Right cardiac atrium (tissue), 5 donors: ENCODE measurements at regions not wholly inside any gene's neighbourhood (a gene's known extent, or its start where the extent isn't known, plus 50 kb on each side); places are given as distances from the start of the nearest gene placed in this dataset.
"Not testable (repeated sequence)": the region's sequence is repeated elsewhere in the genome, so short reads cannot be mapped to it uniquely, and the experiment has no call there.

Source experiments
- ATAC-seq, 2 donors: fragments of 200-7000 bp; cut with Tn5 transposase; one replicate each; pipeline versions ENCODE4 v1.8.0 to v1.9.1; 2020; ENCODE audit warnings: moderate library complexity in 2 of 2, mild to moderate bottlenecking in 1 of 2
- DNase-seq, 3 donors: peaks; one replicate each; pipeline ENCODE4 v3.0.0-alpha.2; 2020
- H3K27ac ChIP-seq: one replicate; pipeline ENCODE4 v1.5.1; 2013; ENCODE audit warnings: mild to moderate bottlenecking, low read length, control low read depth, moderate library complexity
- H3K27me3 ChIP-seq: one replicate; pipeline ENCODE4 v1.6.1; 2013; ENCODE audit not compliant: control insufficient read depth, insufficient read depth
- H3K4me1 ChIP-seq: one replicate; pipeline ENCODE4 v1.6.1; 2013; ENCODE audit warnings: low read length; ENCODE audit not compliant: control insufficient read depth, insufficient read depth
- H3K4me3 ChIP-seq: one replicate; pipeline ENCODE4 v1.5.1; 2013; ENCODE audit warnings: low read length, control low read depth
- H3K9me3 ChIP-seq: one replicate; pipeline ENCODE4 v1.6.1; 2013; ENCODE audit warnings: low read length; ENCODE audit not compliant: control insufficient read depth
- WGBS: extraction: QIAGEN DNeasy Blood & Tissue Kit; methylation state at CpG from one replicate; pipeline ENCODE4 v1.1.7; 2013; 5-methylcytosine and 5-hydroxymethylcytosine counted together
- intact Hi-C, 4 donors: fragments of 100-400 bp; cut with DNase I; formaldehyde crosslinking; loops; one replicate each; pipeline versions ENCODE4 v1.11.0 to v1.14.0; 2022 to 2023
- donor health status: healthy with polysubstance abuse.
- donor health status: DM: no; HTN: yes; CAD: no.
- donor health status: DM: no; HTN: no; CAD: no.
- donor health status: DM: no; HTN: yes; CAD: no; lungs with severe emphysema.
- donor health status: DM: yes; HTN: yes; CAD: no.

- H3K27ac ChIP-seq, result no peak overlapping the region
- no peak overlapping the region for H3K4me3 ChIP-seq
- WGBS, result 87% methylated on average over 13 of the region's 13 CpGs
- intact Hi-C loops, result no loop called here
- no peak for DNase-seq
- H3K4me1 ChIP-seq, result no peaks in the 10 kb centered on the region
- no peak for ATAC-seq
- no peaks in the 10 kb centered on the region for H3K9me3 ChIP-seq
- no peaks in the 10 kb centered on the region for H3K27me3 ChIP-seq
Measured at GRCh38 chr2:105541189-105542050, 142.6 kb upstream of the FHL2 start.

- no peaks in the 10 kb centered on the region for H3K27me3 ChIP-seq
- DNase-seq (no peak), ATAC-seq (no peak)
- 16% methylated on average over 2 of the region's 2 CpGs for WGBS
- H3K4me1 ChIP-seq, result no peaks in the 10 kb centered on the region
- H3K27ac ChIP-seq, result no peak overlapping the region
- no peak overlapping the region for H3K4me3 ChIP-seq
- no peaks in the 10 kb centered on the region for H3K9me3 ChIP-seq
- intact Hi-C loops, result no loop called here
Measured at GRCh38 chr2:105540642-105541041, 141.8 kb upstream of the FHL2 start.

- intact Hi-C loops, result no loop called here
- Histone ChIP-seq H3K4me1 (no peaks in the 10 kb centered on the region), H3K4me3 (no peak overlapping the region), H3K27me3 (no peaks in the 10 kb centered on the region), H3K9me3 (no peaks in the 10 kb centered on the region), H3K27ac (no peak overlapping the region)
- ATAC-seq (no peak), DNase-seq (no peak)
- 72% methylated on average over 6 of the region's 6 CpGs for WGBS
Measured at GRCh38 chr2:105539331-105539730, 140.5 kb upstream of the FHL2 start.

- Histone ChIP-seq H3K4me3 (no peak overlapping the region), H3K27ac (no peak overlapping the region), H3K4me1 (no peaks in the 10 kb centered on the region), H3K27me3 (no peaks in the 10 kb centered on the region), H3K9me3 (no peaks in the 10 kb centered on the region)
- WGBS, result 87% methylated on average over 5 of the region's 5 CpGs
- DNase-seq (no peak), ATAC-seq (no peak)
- intact Hi-C loops, result no loop called here
Measured at GRCh38 chr2:105538840-105539239, 140.0 kb upstream of the FHL2 start.

GRCh38 chr2:105537920-105538319 is 139.1 kb upstream of the FHL2 start:
- no peak for ATAC-seq
- WGBS, result 82% methylated on average over 4 of the region's 4 CpGs
- Histone ChIP-seq H3K4me1 (no peaks in the 10 kb centered on the region), H3K27ac (no peak overlapping the region), H3K4me3 (no peak overlapping the region), H3K9me3 (no peaks in the 10 kb centered on the region), H3K27me3 (no peaks in the 10 kb centered on the region)
- intact Hi-C loops, result no loop called here
- DNase-seq, result no peak

GRCh38 chr2:105537466-105537865 is 138.6 kb upstream of the FHL2 start:
- H3K9me3 ChIP-seq, result no peaks in the 10 kb centered on the region
- H3K27ac ChIP-seq, result no peak overlapping the region
- WGBS, result 83% methylated on average over 7 of the region's 7 CpGs
- no peaks in the 10 kb centered on the region for H3K4me1 ChIP-seq
- DNase-seq, result no peak
- no peaks in the 10 kb centered on the region for H3K27me3 ChIP-seq
- no peak for ATAC-seq
- intact Hi-C loops, result no loop called here
- H3K4me3 ChIP-seq, result no peak overlapping the region

- DNase-seq, result no peak
- intact Hi-C loops, result no loop called here
- Histone ChIP-seq H3K9me3 (no peaks in the 10 kb centered on the region), H3K27me3 (no peaks in the 10 kb centered on the region), H3K4me1 (no peaks in the 10 kb centered on the region), H3K27ac (no peak overlapping the region), H3K4me3 (no peak overlapping the region)
- WGBS, result 72% methylated on average over 3 of the region's 3 CpGs
- no peak for ATAC-seq
Measured at GRCh38 chr2:105536175-105536574, 137.3 kb upstream of the FHL2 start.

- intact Hi-C loops, H3K9me3 ChIP-seq: not testable (repeated sequence)
Measured at GRCh38 chr2:105529258-105529657, 130.4 kb upstream of the FHL2 start.

GRCh38 chr2:105526000-105526925 is 127.4 kb upstream of the FHL2 start:
- Histone ChIP-seq H3K4me1 (no peaks in the 10 kb centered on the region), H3K27me3 (no peaks in the 10 kb centered on the region), H3K9me3 (no peaks in the 10 kb centered on the region), H3K27ac (no peak overlapping the region), H3K4me3 (no peak overlapping the region)
- WGBS, result 84% methylated on average over 30 of the region's 30 CpGs
- intact Hi-C loops, result no loop called here
- DNase-seq, result no peak
- peak in 1 of 2 donors; percentile 24 for ATAC-seq

More at GRCh38 chr2:105529258-105529657, 130.4 kb upstream of the FHL2 start:
- not testable (repeated sequence) for H3K27ac ChIP-seq, H3K27me3 ChIP-seq, H3K4me1 ChIP-seq, ATAC-seq, DNase-seq, H3K4me3 ChIP-seq

GRCh38 chr2:105525201-105525600 is 126.3 kb upstream of the FHL2 start:
- no peak overlapping the region for H3K4me3 ChIP-seq
- H3K27ac ChIP-seq, result no peak overlapping the region
- intact Hi-C loops, result no loop called here
- 95% methylated on average over 6 of the region's 6 CpGs for WGBS
- H3K9me3 ChIP-seq, result no peaks in the 10 kb centered on the region
- DNase-seq (no peak), ATAC-seq (peak; percentile 24 to 34)
- H3K27me3 ChIP-seq, result no peaks in the 10 kb centered on the region
- no peaks in the 10 kb centered on the region for H3K4me1 ChIP-seq

- ATAC-seq, result no peak
- WGBS, result 77% methylated on average over 4 of the region's 4 CpGs
Measured at GRCh38 chr2:105522645-105523044, 123.8 kb upstream of the FHL2 start.

More at GRCh38 chr2:105522645-105523044, 123.8 kb upstream of the FHL2 start:
- Histone ChIP-seq H3K27ac (no peak overlapping the region), H3K4me3 (no peak overlapping the region), H3K27me3 (no peaks in the 10 kb centered on the region), H3K4me1 (peaks cover 2% of the 10 kb centered on the region), H3K9me3 (no peaks in the 10 kb centered on the region)
- no peak for DNase-seq
- intact Hi-C loops, result loop anchor here in 2 of 4 donors (5.0 kb wide), 2 partner anchors 150 to 155 kb away; no protein-coding TSS in a partner anchor
